DMS79 treated with DMSO at 0.1 percent for 48 hours (cell line): ENCODE measurements at regions not wholly inside any gene's neighbourhood (a gene's known extent, or its start where the extent isn't known, plus 50 kb on each side); places are given as distances from the start of the nearest gene placed in this dataset.

Experiments used
- DNase-seq: peaks from one replicate; lab custom pipeline; 2025; lab: John Stamatoyannopoulos, UW

DNA sequence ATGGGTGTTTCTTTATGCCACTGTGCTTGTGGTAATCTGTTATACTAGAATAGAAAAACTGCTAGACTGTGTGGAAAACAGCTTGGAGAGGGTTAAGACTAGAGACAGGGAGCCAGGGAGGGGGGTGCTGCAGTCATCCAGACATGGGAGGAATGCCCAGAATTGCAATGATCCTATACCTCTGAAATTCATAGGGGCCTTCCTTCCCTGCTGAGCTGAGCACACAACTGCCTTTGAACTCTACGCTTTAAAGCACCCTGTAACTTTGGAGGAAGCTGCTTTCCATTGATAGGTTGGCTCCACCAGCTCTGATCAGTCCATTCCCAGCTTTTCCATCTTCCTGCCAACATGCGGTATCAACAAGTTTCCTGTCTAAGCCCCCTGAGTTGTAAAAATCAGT lies 155.9 kb upstream of the RASGEF1B start:
- DNase-seq: no peak

DNA sequence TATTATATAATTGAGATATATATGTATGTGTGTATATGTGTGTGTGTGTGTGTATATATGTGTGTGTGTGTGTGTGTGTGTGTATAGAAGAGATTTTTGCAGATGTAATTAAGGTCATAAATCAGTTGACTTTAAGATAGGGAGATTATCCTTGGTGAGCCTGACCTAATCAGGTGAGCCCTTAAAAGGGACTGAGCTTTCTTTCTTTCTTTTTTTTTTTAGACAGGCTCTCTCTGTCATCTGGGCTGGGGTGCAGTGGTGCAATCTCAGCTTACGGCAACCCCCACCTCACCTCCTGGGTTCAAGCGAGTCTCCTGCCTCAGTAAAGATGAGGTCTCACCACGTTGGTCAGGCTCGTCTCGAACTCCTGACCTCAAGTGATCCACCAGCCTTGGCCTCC lies 155.1 kb upstream of the RASGEF1B start:
- no peak for DNase-seq

DNA sequence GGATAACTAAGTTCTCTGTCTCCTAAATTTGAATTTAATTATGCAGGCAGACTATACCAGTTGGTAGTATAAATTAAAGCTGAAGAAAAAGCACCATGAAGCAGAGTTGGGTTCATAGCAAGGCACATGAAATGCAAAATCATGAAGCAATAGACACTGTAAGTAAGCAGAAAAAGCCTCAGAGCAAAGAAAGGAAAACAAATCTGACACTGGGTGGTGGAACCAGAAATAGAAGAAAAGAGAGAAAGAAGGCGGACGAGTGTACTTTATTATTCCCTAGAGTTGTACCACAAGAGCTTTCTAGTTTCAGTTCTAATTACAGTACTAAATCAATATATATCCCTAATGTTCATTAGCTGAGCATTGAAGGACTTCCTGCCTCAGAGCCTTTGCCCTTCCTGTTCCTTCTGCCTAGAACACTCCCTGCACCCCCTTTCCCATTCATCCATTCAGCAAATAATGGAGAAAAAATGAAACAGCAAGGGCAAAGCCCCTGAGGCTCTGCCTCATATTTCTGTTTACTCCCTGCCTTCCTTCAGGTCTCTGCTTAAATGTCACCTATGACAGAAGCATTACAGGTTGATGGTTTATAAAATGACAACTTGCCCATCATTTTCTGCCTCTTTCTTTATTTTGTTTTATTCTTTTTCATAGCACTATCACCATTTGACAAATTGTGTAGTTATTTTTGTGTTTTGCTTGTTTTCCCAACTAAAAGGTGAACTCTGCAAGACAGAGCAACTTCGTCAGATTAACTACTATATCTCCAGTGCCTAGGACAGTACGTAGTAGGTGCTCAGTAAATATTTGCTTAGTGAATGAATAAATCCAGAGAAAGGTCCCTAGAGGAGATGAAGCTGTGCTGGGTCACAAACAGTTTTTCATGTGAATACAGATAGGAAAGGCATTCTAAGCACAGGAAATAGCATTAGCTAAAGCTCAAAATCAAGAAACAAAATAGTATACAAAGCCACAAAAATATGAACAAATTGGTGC lies 154.0 kb upstream of the RASGEF1B start:
- DNase-seq: no peak

DNA sequence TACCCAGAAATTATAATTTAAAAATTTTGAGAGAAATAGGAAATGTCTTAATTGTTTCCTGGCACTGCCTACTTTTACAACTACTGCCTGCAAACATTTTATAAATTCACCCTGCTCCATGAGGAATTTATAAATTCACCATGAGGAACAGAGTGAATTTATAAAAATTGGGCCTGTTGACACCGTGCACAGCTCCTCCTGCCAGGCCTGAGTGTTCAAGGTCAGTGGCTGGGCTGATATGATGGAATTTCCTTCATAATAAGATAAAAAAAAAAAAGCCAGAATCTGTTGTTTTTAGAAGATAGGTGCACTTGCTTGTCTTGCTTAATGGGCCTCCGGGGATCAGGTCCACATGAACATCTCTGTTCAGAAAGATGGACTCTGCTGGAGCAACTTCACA lies 151.7 kb upstream of the RASGEF1B start:
- DNase-seq: no peak

DNA sequence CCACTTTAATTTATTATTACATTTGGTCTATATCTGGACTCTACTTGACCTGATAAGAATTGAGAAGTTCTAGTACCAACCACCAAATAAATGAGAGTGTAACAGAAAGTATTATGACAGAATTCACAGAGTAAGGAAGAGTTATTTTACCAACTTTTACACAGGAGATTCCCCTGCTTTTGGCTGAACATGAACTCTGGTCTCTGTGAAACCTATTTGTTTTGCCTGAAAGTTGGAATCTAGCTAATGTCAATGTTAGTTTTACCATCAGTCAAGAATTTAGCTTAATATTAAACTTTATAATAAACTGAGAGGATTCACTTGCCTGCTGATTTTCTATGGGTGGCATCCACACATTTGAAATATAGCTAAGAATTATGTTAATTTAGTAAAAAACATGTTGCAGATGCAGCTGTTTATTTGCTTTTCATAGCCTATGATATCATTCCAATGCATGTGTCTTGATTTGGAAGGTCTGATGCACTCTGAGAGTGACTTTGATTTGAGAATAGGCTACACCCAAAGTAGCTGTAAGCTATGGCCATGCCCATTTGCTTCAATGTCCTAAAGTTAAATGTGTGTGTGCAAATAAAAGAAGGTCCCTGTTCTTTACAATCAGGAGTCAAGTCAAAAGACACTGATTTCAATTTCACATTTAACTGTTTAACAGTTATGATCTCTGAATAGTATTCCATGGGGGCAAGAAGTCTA lies 150.9 kb upstream of the RASGEF1B start:
- DNase-seq: no peak

DNA sequence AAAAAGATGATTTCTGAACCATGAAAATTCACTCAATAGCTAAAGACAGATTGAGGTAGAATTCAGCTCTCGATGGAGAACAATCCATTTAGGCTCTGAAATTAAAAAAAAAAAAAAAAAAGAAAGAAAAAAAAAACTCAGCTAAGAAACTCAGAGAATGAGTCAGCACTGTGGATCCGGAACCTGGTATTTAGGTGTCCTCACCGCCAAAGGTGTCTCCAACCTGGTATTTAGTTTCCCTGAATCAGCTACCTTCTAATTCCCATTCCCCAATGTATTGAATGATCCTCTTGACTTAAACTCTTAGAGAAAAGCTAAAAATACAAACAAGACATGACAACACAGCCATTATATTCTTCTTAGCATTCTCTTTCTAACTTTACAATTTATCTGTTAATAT lies 150.3 kb upstream of the RASGEF1B start:
- DNase-seq: no peak

DNA sequence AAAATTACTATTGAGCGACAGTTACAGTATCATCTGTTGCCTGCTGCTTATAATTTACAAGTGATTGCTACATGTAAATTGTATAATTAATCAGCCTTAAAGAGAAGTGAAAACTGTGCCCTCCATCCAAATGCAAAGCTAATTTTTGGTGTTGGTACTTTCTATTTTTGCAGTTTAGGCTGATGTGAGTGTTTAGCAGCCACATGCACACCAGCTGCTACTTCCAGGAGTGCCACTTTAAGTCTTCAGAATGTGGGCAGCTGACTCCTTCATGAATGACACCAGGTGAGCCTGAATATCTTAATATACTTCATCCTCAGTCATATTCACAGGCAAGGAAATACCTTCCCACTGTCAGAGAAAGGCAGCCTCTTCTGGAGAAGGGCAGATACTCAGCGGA lies 149.8 kb upstream of the RASGEF1B start:
- peak; percentile 66 for DNase-seq

DNA sequence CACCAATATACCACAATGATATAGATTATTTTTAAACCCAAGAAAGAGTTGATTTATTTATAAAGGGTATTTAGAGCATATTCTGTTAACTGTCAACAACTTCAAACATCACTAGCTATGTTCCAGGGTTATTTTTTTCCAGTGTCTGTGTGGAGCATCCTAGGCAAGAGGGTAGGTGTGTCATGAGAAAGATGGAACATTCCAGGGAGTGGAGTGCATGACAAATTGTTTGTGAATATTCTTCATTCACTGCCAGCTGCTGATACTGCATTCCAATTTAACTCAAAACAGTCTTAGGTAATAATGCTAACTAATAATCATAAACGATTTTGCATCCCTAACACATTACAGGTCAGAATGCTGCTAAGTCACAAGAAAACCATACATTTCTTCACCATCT lies 148.7 kb upstream of the RASGEF1B start:
- DNase-seq: no peak

DNA sequence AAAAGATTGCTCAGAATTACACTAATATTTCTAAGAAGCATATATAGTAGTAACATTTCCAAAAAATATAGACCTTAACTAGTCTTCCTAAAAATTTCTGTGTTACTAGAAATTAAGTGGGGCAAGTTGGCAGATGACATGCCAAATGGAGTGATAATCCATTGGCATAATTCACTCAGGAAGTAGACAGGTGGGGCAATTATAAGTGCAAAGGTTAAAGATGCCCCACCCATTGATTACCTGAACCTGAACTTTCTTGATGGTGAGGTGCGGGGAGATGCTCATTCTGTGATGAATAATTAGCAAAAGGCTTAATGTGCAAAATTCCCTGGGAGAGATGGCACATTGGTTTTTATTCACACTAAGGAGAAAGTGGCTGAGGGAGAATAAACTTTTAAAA lies 145.8 kb upstream of the RASGEF1B start:
- DNase-seq: no peak

DNA sequence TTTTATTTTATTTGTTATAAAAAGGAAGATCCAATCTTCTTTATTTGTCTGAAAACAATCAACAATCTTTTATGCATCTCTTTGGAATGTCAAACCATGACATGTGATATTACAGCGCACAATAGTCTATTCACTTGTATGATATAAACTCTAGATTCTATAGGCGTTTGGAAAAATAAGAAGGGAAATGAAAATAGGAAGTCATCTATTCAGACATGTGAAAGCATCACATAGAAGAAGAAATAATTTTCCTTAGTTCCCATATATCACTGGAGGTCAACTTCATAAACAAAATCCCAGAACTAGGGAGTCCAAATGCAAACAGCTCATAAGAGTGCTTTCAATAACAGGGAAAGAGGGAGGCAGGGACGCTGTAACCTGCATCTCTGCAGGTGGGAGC lies 139.5 kb upstream of the RASGEF1B start:
- DNase-seq: no peak

DNA sequence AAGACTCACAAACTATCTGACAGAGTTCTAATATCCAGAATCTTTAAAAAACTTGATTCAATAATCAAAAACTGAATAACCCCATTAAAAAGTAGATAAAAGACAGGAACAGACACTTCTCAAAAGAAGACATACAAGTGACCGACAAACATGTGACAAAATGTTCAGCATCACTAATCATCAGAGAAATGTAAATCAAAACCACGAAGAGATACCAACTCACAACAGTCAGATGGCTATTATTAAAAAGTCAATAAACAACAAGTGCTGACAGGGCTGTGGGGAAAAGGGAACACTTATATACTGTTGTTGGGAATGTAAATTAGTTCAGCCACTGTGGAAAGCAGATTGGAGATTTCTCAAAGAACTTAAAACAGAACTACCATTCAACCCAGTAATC lies 138.1 kb upstream of the RASGEF1B start:
- DNase-seq: no peak

DNA sequence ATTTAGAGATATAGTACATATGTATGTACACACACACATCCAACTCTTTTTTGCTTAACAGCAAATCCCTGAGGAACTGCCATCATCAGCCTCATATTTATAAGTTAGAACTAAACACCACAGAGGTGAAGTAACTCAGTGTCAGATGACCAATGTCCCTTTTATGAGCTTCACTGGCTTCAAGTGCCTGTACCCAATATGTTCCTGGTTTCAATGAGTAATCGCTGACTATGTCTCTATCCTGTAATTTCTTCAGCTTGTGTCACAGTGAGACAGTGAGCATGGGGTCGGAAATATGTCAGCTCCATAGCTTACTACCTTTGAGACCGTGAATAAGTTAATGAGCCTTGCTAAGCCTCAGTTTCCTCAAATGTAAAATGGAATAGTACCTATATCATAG lies 136.2 kb upstream of the RASGEF1B start:
- no peak for DNase-seq

DNA sequence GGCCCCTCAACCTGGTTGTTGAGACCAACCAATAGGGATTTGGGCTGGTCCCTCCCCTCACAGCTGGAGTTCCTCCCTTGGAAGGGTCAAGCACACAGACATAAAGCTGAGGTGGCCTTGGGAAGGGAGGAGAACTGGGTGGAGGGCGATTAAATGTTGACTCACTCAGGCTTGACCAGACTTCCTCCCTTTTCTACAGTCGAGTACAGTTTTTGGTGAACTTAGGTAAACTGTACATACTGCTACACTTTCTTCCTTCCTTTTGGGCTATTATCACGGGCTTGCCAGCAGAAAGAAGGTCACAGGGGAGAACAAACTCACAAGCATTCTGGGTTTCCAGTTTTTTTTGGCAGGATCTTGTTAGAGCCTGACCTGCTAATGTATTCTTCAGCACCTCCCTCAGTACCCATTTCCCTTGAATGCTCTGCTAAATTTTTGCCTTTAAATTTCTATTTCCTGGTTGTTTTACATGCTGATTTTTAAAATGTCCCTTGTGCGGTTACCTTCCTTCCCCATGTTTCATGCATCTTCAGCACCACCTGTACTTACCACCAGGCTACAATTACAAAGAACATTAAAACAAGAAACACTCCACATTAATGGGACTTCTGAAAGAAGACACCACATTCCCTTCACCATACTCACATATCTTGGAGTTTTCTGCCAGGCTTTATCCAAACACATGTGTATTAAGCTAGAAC lies 135.2 kb upstream of the RASGEF1B start:
- DNase-seq: no peak

DNA sequence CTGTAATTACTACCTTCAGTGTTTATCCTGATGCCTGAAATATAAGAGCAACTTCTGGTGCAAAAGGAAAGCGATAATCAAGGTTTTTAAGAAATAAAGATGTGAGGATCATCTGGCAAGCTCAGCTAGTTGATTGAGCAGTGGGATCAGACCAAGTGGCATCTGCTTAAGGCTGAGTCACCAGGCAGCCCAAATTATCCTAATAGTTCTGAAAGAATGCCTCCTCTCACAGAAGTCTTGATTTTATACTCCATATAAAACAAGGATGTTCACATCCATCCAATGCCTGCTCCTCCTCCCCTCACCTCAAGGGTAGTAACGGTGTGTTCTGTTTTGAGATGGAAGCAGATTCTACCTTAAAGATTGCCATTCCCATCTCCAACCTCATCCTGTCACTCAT lies 134.5 kb upstream of the RASGEF1B start:
- DNase-seq: no peak

DNA sequence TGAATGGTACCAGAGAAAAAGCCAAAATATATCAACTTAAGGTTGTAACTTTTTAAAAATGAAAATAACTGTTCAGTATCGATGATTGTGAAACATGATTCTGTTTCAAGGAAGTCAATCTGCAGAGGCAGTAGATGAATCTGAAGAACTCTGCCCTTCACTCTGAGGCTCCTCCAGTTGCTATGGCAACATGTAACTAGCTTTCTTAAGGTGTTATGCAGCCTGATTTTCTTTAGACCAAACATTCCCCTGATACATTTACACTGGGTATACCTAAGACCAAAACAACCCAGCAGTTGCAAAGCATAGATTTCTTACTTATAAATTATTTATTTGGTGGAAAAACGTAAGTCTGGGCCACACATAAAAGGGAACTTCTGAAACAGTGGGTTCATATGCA lies 133.6 kb upstream of the RASGEF1B start:
- DNase-seq: peak; percentile 79

DNA sequence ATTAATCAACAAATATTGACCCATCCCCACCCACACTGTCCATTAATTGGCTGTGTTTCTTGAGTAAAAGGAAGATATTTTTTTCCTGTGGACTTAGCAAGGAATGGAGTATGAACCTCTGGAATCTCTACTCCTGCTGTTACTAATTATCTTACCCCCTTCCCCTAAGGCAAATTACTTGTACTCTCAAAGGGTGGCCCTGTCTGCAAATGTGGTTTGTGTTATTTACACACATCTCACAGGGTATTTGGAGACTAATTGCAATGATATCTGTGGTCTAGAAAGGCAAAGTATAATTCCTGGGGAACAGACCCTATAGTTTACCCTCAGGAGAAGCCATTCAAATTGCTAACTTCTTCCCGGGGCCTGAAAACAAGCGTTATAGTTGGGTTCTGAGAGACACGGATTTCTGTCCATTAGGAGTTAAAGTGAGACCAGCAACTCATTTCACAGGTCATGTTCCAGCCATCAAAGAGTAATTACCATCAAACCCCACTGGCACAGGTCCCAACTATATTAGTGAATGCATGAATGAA lies 133.0 kb upstream of the RASGEF1B start:
- DNase-seq: peak; percentile 79

DNA sequence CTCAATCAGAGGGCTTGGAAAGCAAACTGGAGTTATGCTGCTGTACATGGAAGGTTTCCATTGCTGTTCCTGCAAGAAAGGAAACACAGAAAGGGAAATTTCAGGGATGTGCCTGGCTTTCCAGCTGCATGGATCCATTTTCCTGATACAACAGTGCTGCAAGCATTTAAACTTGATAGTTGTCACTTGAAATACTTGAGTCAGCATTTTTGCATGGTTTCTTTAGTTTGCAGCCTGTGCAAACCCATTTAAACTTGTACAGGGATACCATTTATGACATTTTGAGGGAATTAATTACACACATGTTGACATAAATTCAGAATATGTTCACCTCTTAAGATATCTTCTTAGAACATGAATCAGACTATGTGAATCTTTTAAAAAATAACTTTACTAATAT lies 131.1 kb upstream of the RASGEF1B start:
- no peak for DNase-seq

DNA sequence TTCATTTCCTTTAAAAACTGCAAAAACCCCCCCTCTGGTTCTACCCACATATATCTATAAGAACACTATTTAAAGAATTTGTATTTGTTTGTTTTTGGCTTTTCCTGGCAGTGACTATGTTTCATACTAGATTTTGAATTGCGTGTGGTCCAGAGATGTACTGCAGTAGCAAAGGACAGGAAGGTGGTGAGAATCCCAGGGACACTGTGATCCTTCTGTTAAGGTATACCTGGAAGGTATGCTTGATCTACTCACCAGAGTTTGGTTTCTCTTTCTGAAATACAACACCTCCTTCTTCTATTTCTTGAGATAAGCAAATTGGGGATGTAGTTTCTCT lies 129.6 kb upstream of the RASGEF1B start:
- DNase-seq: no peak

DNA sequence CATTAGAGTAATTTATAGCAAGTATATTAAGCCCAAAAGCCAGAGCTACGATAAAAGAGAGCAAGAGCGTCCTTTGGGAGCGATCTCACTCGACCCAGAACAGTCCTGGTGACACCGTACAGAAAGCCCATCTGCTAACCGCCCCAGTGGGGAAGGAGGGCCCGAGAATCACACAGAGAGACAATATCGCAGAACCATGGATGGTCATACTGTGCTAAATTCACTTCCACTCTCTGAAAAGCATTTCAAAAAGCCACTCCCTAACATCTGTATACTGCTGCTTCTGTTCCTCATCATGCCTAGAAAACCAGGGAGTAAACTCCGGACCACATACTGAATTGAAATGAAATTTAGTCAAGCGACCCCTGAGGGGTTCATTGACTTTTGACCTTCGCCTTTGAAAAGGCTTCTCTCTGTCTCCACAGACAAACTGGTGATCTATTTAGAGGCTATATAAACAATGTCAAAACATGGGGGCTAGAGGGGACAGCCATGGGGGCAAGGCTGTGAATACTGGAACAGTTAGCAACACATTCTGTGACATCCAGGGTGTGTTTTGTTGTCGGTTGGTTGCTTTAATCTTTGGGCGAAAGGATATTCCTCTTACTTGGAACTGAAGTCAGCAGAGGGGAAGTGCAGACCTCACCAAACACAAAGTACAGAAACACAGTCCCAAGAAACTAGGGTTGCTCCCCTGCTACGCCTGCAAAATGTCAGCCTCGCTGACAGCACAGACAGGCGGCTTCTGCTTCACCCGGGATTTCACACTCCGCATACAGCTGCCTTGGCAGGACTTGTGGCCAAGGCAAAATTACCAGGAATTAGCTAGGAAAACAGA lies 129.0 kb upstream of the RASGEF1B start:
- no peak for DNase-seq

DNA sequence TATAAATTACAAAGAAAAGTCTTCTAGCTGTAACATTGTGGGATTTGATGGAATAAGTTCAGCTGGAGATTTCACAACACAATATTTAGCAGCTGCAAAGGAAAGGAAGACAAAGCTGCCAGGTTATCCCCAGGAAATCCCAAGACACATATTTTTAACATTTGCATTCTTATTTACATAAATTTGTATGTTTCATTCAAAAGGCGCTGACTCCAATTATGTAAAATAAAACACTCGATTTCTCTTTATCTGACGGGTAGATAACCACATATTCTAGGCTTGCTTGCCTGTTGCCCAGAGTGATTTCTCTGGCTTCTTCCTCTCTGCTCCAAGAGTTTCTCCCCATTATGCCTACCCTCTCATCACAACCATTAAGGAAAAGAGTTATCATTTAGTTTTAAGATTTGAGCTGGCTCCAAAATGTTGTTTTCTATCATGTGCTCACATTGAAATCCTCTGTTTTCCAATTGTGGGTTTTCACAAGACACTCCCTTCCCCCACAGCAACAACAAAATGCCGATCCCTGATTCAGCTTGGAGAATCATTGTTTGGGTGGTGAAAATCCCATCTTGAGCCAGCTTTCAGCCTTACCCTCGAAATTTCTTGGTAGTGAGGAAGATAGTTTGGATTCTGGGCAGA lies 128.2 kb upstream of the RASGEF1B start:
- DNase-seq: no peak
